ENCODE measurements at regions not wholly inside any gene's neighbourhood (a gene's known extent, or its start where the extent isn't known, plus 50 kb on each side); places are given as distances from the start of the nearest gene placed in this dataset.

DNA sequence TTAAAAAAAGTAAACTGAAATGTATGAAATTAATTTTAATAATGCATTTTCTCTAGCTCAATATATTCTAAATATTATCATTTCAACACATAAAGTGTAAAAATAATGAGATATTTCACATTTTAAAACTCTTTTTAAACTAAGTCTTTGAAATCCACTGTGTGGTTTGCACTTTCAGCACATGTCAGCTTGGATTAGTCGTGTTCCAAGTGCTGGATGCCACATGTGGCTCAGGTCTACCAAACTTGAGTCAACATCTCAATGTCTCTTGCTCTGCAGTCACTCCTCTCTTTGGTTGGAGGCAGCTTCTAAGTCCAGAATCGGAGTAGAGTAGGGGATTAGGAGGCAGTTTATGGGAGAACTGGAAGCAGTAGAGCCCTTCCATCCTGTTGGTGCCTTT lies 173.7 kb upstream of the ANKRD55 start:
- TF ChIP-seq, protein P1, sequence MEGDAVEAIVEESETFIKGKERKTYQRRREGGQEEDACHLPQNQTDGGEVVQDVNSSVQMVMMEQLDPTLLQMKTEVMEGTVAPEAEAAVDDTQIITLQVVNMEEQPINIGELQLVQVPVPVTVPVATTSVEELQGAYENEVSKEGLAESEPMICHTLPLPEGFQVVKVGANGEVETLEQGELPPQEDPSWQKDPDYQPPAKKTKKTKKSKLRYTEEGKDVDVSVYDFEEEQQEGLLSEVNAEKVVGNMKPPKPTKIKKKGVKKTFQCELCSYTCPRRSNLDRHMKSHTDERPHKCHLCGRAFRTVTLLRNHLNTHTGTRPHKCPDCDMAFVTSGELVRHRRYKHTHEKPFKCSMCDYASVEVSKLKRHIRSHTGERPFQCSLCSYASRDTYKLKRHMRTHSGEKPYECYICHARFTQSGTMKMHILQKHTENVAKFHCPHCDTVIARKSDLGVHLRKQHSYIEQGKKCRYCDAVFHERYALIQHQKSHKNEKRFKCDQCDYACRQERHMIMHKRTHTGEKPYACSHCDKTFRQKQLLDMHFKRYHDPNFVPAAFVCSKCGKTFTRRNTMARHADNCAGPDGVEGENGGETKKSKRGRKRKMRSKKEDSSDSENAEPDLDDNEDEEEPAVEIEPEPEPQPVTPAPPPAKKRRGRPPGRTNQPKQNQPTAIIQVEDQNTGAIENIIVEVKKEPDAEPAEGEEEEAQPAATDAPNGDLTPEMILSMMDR (IDR thresholded peaks at IDR 0.05; ENCODE audit: poor library complexity, severe bottlenecking) = no peak
- TF ChIP-seq MXI1 (conservative IDR thresholded peaks at IDR 0.05; ENCODE audit: poor library complexity, severe bottlenecking) (no peak), SMC3 (conservative IDR thresholded peaks at IDR 0.05; ENCODE audit: poor library complexity) (no peak)
